HepG2 (cell line): ENCODE measurements at regions not wholly inside any gene's neighbourhood (a gene's known extent, or its start where the extent isn't known, plus 50 kb on each side); places are given as distances from the start of the nearest gene placed in this dataset.

Experiments
- ARHGAP35 ChIP-seq: sonication (generic); formaldehyde crosslinking; IDR thresholded peaks from 2 replicates; pipeline ENCODE4 v1.9.0; 2022; ENCODE audit warnings: mild to moderate bottlenecking, inconsistent platforms, moderate library complexity, missing genetic modification reagents, borderline replicate concordance
- CCAR2 ChIP-seq: fragments of 200-400 bp; formaldehyde crosslinking; optimal IDR thresholded peaks from 2 replicates; pipeline ENCODE3; 2018; ENCODE audit warnings: low read depth, mild to moderate bottlenecking, low read length, moderate library complexity
- JDP2 ChIP-seq: sonication (generic); formaldehyde crosslinking; IDR thresholded peaks from 2 replicates; pipeline ENCODE4 v1.8.1; 2022; ENCODE audit warnings: missing genetic modification reagents, borderline replicate concordance
- ZNF615 ChIP-seq: sonication (generic); formaldehyde crosslinking; IDR thresholded peaks from 2 replicates; pipeline ENCODE4 v1.5.0; 2020; ENCODE audit warnings: mild to moderate bottlenecking, missing genetic modification reagents, borderline replicate concordance
- ZNF749 ChIP-seq: sonication (generic); formaldehyde crosslinking; IDR thresholded peaks from 2 replicates; pipeline ENCODE4 v1.8.0; 2022; ENCODE audit warnings: mild to moderate bottlenecking, missing genetic modification reagents, moderate library complexity, borderline replicate concordance
- TF ChIP-seq, protein P1 (sequence below): IDR thresholded peaks from 2 replicates; pipeline ENCODE4 v1.4.0; 2020; ENCODE audit warnings: mild to moderate bottlenecking, missing genetic modification reagents
- TF ChIP-seq, protein P2 (sequence below): sonication (generic); formaldehyde crosslinking; IDR thresholded peaks from 2 replicates; pipeline ENCODE4 v1.5.1; 2020; ENCODE audit warnings: mild to moderate bottlenecking, missing genetic modification reagents, borderline replicate concordance
- TF ChIP-seq, protein P3 (sequence below): sonication (generic); formaldehyde crosslinking; conservative IDR thresholded peaks from 2 replicates; pipeline ENCODE4 v1.4.0; 2020; ENCODE audit warnings: missing genetic modification reagents
- TF ChIP-seq, protein P4 (sequence below): sonication (generic); formaldehyde crosslinking; IDR thresholded peaks from 2 replicates; pipeline ENCODE4 v1.4.0; 2020; ENCODE audit warnings: missing genetic modification reagents, borderline replicate concordance
- TF ChIP-seq, protein P5 (sequence below), 2 experiments: sonication (generic) in 1 of 2; formaldehyde crosslinking in 1 of 2; IDR thresholded peaks; 2 replicates each; pipeline versions ENCODE4 v1.5.1 to v1.6.1; 2011 to 2020; ENCODE audit warnings: borderline replicate concordance in 1 of 2, low read depth in 1 of 2, low read length in 1 of 2, mild to moderate bottlenecking in 1 of 2, missing genetic modification reagents in 1 of 2, moderate library complexity in 1 of 2
- TF ChIP-seq, protein P6 (sequence below): sonication (generic); formaldehyde crosslinking; IDR thresholded peaks from 2 replicates; pipeline ENCODE4 v1.5.1; 2020; ENCODE audit warnings: mild to moderate bottlenecking, moderate library complexity, missing genetic modification reagents

DNA sequence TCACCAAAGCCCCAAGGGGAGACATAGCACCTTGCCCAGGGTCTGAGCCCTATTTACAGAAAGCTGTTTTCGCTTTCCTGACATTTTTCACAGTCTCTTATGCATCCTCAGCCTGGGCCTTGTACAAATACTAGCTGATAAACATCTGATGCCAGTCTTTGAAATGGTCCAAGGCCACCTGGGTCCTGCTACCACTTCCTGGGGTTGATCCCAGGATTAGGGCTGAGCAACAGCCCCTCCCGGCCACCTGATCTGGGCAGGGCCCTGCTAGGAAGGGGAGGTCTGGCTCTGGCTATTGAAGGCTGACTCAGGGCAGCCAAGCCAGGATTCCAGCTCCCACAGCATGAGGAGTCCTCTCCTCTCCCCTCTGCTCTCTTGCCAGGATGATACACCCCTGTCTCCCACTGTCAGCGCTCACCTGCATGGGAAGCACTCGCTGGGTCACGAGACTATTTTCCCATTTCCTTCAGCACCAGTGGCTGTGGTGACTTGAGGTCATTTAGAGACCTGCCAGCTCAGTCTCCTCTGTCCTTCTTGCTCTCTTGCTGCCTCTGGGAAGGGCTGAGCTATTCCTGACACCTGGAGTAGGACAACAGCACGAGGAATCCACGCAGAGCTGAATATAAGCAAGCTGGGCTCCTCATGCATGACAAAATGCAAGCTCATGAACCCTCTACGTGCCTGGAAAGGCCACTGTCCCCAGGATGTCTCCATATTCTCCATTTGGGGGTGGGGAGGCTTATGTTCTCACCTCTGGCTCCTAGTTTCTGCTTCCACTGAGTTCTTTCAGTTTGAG lies 53.0 kb upstream of the LGALSL start (continued):
- TF ChIP-seq ARHGAP35 (CRISPR knock-in tag) (no peak), ZNF749 (CRISPR knock-in tag) (no peak), JDP2 (CRISPR knock-in tag) (no peak), ZNF615 (CRISPR knock-in tag) (no peak), CCAR2 (no peak)
- TF ChIP-seq, protein P1, sequence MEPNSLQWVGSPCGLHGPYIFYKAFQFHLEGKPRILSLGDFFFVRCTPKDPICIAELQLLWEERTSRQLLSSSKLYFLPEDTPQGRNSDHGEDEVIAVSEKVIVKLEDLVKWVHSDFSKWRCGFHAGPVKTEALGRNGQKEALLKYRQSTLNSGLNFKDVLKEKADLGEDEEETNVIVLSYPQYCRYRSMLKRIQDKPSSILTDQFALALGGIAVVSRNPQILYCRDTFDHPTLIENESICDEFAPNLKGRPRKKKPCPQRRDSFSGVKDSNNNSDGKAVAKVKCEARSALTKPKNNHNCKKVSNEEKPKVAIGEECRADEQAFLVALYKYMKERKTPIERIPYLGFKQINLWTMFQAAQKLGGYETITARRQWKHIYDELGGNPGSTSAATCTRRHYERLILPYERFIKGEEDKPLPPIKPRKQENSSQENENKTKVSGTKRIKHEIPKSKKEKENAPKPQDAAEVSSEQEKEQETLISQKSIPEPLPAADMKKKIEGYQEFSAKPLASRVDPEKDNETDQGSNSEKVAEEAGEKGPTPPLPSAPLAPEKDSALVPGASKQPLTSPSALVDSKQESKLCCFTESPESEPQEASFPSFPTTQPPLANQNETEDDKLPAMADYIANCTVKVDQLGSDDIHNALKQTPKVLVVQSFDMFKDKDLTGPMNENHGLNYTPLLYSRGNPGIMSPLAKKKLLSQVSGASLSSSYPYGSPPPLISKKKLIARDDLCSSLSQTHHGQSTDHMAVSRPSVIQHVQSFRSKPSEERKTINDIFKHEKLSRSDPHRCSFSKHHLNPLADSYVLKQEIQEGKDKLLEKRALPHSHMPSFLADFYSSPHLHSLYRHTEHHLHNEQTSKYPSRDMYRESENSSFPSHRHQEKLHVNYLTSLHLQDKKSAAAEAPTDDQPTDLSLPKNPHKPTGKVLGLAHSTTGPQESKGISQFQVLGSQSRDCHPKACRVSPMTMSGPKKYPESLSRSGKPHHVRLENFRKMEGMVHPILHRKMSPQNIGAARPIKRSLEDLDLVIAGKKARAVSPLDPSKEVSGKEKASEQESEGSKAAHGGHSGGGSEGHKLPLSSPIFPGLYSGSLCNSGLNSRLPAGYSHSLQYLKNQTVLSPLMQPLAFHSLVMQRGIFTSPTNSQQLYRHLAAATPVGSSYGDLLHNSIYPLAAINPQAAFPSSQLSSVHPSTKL (CRISPR knock-in tag), result peak; percentile 67
- TF ChIP-seq, protein P2, sequence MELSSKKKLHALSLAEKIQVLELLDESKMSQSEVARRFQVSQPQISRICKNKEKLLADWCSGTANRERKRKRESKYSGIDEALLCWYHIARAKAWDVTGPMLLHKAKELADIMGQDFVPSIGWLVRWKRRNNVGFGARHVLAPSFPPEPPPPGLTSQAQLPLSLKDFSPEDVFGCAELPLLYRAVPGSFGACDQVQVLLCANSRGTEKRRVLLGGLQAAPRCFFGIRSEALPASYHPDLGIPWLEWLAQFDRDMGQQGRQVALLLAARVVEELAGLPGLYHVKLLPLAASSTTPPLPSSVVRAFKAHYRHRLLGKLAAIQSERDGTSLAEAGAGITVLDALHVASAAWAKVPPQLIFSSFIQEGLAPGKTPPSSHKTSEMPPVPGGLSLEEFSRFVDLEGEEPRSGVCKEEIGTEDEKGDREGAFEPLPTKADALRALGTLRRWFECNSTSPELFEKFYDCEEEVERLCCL (CRISPR knock-in tag), result no peak
- TF ChIP-seq, protein P3, sequence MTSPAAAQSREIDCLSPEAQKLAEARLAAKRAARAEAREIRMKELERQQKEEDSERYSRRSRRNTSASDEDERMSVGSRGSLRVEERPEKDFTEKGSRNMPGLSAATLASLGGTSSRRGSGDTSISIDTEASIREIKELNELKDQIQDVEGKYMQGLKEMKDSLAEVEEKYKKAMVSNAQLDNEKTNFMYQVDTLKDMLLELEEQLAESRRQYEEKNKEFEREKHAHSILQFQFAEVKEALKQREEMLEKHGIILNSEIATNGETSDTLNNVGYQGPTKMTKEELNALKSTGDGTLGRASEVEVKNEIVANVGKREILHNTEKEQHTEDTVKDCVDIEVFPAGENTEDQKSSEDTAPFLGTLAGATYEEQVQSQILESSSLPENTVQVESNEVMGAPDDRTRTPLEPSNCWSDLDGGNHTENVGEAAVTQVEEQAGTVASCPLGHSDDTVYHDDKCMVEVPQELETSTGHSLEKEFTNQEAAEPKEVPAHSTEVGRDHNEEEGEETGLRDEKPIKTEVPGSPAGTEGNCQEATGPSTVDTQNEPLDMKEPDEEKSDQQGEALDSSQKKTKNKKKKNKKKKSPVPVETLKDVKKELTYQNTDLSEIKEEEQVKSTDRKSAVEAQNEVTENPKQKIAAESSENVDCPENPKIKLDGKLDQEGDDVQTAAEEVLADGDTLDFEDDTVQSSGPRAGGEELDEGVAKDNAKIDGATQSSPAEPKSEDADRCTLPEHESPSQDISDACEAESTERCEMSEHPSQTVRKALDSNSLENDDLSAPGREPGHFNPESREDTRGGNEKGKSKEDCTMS (CRISPR knock-in tag), result no peak
- TF ChIP-seq, protein P4, sequence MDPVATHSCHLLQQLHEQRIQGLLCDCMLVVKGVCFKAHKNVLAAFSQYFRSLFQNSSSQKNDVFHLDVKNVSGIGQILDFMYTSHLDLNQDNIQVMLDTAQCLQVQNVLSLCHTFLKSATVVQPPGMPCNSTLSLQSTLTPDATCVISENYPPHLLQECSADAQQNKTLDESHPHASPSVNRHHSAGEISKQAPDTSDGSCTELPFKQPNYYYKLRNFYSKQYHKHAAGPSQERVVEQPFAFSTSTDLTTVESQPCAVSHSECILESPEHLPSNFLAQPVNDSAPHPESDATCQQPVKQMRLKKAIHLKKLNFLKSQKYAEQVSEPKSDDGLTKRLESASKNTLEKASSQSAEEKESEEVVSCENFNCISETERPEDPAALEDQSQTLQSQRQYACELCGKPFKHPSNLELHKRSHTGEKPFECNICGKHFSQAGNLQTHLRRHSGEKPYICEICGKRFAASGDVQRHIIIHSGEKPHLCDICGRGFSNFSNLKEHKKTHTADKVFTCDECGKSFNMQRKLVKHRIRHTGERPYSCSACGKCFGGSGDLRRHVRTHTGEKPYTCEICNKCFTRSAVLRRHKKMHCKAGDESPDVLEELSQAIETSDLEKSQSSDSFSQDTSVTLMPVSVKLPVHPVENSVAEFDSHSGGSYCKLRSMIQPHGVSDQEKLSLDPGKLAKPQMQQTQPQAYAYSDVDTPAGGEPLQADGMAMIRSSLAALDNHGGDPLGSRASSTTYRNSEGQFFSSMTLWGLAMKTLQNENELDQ, result 0 out of 2 replicates have a peak, but pooled peaks have one; percentile 46
- TF ChIP-seq, protein P5, sequence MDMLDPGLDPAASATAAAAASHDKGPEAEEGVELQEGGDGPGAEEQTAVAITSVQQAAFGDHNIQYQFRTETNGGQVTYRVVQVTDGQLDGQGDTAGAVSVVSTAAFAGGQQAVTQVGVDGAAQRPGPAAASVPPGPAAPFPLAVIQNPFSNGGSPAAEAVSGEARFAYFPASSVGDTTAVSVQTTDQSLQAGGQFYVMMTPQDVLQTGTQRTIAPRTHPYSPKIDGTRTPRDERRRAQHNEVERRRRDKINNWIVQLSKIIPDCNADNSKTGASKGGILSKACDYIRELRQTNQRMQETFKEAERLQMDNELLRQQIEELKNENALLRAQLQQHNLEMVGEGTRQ (IDR thresholded peaks at IDR 0.05; ENCODE audit: low read depth, low read length), result no peak
- TF ChIP-seq, protein P5 (CRISPR knock-in tag; IDR thresholded peaks at IDR 0.05; ENCODE audit: borderline replicate concordance), result no peak
- TF ChIP-seq, protein P6, sequence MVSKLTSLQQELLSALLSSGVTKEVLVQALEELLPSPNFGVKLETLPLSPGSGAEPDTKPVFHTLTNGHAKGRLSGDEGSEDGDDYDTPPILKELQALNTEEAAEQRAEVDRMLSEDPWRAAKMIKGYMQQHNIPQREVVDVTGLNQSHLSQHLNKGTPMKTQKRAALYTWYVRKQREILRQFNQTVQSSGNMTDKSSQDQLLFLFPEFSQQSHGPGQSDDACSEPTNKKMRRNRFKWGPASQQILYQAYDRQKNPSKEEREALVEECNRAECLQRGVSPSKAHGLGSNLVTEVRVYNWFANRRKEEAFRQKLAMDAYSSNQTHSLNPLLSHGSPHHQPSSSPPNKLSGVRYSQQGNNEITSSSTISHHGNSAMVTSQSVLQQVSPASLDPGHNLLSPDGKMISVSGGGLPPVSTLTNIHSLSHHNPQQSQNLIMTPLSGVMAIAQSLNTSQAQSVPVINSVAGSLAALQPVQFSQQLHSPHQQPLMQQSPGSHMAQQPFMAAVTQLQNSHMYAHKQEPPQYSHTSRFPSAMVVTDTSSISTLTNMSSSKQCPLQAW (CRISPR knock-in tag), result no peak
